Skeletal muscle satellite cell (primary cell): ENCODE measurements at regions not wholly inside any gene's neighbourhood (a gene's known extent, or its start where the extent isn't known, plus 50 kb on each side); places are given as distances from the start of the nearest gene placed in this dataset.
"Not testable (repeated sequence)": the region's sequence is repeated elsewhere in the genome, so short reads cannot be mapped to it uniquely, and the experiment has no call there.

ENCODE experiments used
- H3K27me3 ChIP-seq: 2 replicates; pipeline ENCODE4 v1.7.0; 2013; ENCODE audit warnings: low read length; ENCODE audit not compliant: control insufficient read depth, insufficient read depth
- H3K36me3 ChIP-seq: 2 replicates; pipeline ENCODE4 v1.7.0; 2013; ENCODE audit warnings: mild to moderate bottlenecking, control low read depth, low read length; ENCODE audit not compliant: insufficient read depth
- H3K4me1 ChIP-seq: 2 replicates; pipeline ENCODE4 v1.7.0; 2013; ENCODE audit warnings: low read length; ENCODE audit not compliant: control insufficient read depth, insufficient read depth
- H3K4me2 ChIP-seq: 2 replicates; pipeline ENCODE4 v1.7.0; 2013; ENCODE audit warnings: mild to moderate bottlenecking, low read length
- H3K4me3 ChIP-seq: 2 replicates; pipeline ENCODE4 v1.7.0; 2013; ENCODE audit warnings: low read length
- H3K9ac ChIP-seq: 2 replicates; pipeline ENCODE4 v1.7.0; 2013; ENCODE audit warnings: mild to moderate bottlenecking, low read depth, low read length, moderate library complexity
- H3K9me3 ChIP-seq: replicated peaks from 2 replicates; pipeline ENCODE4 v1.7.0; 2013; ENCODE audit warnings: mild to moderate bottlenecking, control low read depth, low read length

DNA sequence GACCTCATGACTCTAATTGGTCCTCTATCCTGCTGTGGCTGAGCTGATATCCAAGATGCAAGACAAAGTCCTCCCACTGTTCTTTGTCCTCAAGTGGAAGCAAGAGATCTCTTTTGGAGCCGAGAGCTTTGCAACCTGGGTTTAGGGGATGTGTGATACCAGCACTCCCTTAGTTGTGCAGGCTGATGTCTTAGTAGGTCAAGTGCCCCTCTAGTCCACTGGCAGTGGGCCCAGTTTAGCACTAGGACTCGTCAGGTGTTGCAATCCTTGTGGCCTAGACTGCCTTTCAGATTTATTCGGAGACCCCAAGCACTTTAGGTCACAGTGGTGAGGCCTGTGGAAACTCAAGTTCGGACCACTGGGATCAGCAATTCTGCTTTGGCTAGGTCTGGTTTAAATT lies 64.0 kb downstream of the GPRASP3 start:
- Histone ChIP-seq H3K4me1 (no peaks in the 10 kb centered on the region), H3K9me3 (no peaks in the 10 kb centered on the region), H3K36me3 (no peaks in the 10 kb centered on the region), H3K9ac (no peak overlapping the region), H3K4me3 (no peak overlapping the region), H3K4me2 (no peak overlapping the region), H3K27me3 (no peaks in the 10 kb centered on the region)

DNA sequence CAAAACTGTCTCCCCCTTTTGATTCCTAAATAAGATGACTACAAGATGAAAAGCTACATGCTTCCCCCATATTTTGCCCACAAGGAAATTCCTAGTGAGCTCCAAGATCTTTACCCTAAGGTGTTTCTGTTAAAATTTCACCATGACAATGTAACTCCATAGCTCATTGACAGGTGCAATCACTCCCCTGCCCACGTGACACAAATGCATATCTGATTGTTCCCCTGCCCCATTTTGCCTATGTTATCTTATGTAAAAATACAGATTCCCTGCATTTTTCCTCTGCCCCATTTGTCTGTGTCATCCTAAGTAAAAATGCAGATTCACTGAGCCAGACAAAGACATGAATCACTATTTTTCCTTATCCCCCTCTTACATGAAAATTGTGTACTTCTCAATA lies 66.7 kb downstream of the GPRASP3 start:
- Histone ChIP-seq H3K27me3 (no peaks in the 10 kb centered on the region), H3K9me3 (no peaks in the 10 kb centered on the region), H3K36me3 (no peaks in the 10 kb centered on the region), H3K4me1 (no peaks in the 10 kb centered on the region), H3K9ac (no peak overlapping the region), H3K4me3 (no peak overlapping the region), H3K4me2 (no peak overlapping the region)

DNA sequence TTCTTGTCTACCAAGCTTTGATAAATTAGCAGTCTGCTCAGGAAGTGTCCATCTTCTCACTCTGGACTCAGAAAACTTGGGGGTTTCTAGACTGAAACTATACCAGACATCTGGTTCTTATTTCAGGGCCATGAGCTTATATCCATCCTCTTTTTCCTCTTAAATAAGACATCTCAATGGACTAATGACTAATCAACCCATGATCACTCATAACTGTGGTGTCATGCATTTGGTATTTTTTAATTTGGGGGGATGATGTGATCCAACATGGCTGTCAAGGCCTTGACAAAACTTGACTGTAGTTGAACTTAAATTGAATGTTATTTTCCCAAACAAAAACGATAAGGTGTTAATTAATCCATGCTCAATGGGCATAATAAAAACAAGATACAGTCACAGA lies 87.8 kb downstream of the GPRASP3 start:
- Histone ChIP-seq H3K36me3 (no peaks in the 10 kb centered on the region), H3K4me1 (no peaks in the 10 kb centered on the region), H3K4me3 (no peak overlapping the region), H3K27me3 (no peaks in the 10 kb centered on the region), H3K9ac (no peak overlapping the region), H3K9me3 (no peaks in the 10 kb centered on the region), H3K4me2 (no peak overlapping the region)

DNA sequence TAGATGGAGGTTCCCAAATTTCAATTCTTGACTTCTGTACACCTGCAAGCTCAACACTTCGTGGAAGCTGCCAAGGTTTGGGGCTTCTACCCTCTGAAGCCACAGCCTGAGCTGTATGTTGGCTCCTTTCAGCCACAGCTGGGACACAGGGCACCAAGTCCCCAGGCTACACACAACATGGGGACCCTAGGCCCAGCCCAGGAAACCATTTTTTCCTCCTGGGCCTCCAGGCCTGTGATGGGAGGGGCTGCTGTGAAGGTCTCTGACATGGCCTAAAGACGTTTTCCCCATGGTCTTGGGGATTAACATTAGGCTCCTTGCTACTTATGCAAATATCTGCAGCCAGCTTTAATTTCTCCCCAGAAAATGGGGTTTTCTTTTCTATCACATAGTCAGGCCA lies 97.7 kb downstream of the GPRASP3 start:
- not testable (repeated sequence) for H3K4me2 ChIP-seq, H3K4me3 ChIP-seq, H3K4me1 ChIP-seq, H3K9ac ChIP-seq, H3K36me3 ChIP-seq, H3K9me3 ChIP-seq, H3K27me3 ChIP-seq

DNA sequence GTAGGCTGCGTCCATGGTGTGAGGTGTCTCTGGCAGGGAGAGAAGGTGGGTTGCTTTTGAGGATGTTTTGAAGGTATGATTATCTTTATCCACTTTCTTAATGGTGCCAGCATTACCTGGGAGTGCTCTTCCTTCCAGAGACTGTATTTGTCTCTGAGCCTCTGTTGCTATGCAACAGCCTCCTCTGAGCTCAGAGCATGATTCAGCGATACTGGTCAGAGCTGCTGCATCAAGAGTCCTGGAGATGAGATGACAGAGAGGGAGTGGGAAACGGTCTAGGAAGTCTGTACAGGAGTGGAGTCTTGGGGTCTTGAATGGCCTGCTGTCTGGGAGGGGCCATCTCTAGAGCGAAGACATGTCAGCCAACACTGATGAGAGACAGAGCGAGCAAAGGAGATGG lies 104.4 kb upstream of the RAB40AL start:
- H3K27me3 ChIP-seq: peaks cover 4% of the 10 kb centered on the region
- no peaks in the 10 kb centered on the region for H3K9me3 ChIP-seq
- H3K4me1 ChIP-seq: no peaks in the 10 kb centered on the region
- H3K36me3 ChIP-seq: no peaks in the 10 kb centered on the region
- H3K4me2 ChIP-seq: no peak overlapping the region
- H3K9ac ChIP-seq: no peak overlapping the region
- no peak overlapping the region for H3K4me3 ChIP-seq

DNA sequence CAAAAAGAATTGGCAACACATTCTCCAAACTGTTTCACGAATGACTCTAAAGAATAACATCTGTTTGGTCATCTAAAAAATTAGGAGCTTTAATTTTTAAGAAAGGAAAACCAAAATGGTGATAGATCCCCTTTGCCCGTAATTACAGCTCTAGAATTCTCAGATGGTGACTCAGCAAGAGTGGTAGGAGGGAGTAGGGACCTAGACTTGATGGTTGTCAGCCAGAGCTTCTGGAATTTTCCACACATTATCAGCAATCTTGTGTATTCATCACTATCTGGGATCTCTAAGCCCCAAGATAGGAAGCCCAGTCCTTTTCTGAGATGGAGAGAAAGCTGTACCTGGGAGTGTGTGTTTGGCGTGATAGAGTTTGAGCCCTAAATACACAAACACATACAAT lies 103.9 kb upstream of the RAB40AL start:
- H3K9ac ChIP-seq: no peak overlapping the region
- H3K4me3 ChIP-seq: no peak overlapping the region
- H3K36me3 ChIP-seq: no peaks in the 10 kb centered on the region
- H3K4me2 ChIP-seq: no peak overlapping the region
- no peaks in the 10 kb centered on the region for H3K9me3 ChIP-seq
- no peaks in the 10 kb centered on the region for H3K4me1 ChIP-seq
- peaks cover 4% of the 10 kb centered on the region for H3K27me3 ChIP-seq

DNA sequence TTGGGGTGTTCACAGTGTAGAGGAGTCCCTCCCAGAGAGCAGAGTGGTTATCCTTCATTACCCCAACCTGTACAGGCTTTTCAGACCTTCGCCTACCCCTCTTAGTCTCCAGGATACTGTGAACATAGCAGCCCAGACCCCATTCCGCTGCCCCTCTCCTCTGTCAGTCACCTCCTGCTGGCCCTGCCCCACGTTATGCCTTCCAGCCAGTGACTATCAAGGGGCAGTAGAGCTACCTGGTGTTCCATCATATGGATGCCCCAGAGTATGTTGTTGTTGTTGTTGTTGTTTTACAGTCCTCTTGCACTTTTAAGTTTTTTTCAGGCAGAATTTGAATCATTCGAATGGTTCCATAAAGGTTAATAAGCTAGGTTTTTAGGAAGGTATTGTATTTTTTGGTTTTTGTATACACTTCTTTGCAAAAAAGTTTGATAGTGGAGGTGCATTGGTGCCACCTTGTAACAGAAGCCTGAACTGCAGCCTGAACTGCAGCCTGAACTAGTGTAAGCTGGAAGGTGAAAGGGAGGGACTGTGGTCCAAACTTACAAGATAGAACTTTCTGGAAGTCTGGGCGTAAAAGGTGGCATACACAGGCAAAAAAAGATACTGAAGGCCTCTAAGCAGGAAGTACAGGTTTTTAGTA lies 101.4 kb upstream of the RAB40AL start:
- Histone ChIP-seq H3K9me3 (no peaks in the 10 kb centered on the region), H3K36me3 (no peaks in the 10 kb centered on the region), H3K4me1 (peaks cover 1% of the 10 kb centered on the region), H3K9ac (no peak overlapping the region), H3K4me3 (no peak overlapping the region), H3K27me3 (no peaks in the 10 kb centered on the region), H3K4me2 (no peak overlapping the region)

DNA sequence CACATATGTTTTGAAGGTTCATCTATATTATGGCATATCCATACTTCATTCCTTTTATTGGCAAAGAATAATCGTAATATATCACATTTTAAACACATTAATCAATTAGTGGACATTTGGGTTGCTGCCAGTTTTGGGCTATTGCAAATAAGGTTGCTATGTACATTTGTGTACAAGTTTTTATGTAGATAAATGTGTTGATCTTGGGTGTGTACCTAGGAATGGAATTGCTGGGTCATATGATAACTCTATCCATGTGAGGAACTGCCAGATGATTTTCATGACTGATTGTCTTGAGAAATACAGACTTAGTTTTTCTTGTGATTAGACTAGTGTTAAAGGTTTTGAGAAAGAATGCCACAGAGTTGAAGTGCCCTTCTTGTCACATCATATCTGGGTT lies 99.2 kb upstream of the RAB40AL start:
- H3K27me3 ChIP-seq: no peaks in the 10 kb centered on the region
- no peaks in the 10 kb centered on the region for H3K36me3 ChIP-seq
- no peak overlapping the region for H3K4me2 ChIP-seq
- no peaks in the 10 kb centered on the region for H3K9me3 ChIP-seq
- no peak overlapping the region for H3K9ac ChIP-seq
- H3K4me1 ChIP-seq: peaks cover 8% of the 10 kb centered on the region
- no peak overlapping the region for H3K4me3 ChIP-seq

DNA sequence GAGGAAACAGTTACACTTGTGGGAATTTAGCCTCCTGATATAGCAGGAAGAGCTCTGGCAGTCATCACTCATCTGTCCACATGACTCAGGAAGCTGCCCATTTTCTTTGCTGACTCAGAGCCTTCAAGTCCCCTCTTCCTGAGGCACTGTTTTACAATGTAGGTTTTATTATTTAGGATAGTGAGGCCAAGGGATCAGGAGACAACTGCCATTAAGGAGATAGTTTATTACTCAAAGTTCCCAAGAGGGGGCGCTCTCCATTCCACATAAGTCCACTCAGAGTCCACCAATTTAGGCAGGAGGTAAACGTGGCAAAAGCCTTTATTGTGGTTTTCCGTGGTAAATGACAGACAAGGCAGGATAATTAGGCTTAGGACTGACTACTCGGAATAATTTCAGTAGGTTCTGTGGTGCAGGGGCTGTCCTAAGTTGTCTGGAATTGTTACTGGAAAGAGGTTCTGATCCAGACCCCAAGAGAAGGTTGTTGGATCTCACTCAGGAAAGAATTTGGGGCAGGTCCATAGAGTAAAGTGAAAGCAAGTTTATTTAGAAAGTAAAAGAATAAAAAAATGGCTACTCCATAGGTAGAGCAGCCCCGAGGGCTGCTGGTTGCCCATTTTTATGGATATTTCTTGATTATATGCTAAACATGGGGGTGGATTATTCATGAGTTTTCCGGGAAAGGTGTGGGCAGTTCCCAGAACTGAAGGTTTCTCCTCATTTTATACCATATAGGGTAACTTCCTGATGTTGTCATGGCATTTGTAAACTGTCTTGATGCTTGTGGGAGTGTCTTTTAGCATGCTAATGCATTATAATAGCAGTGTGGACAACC lies 96.0 kb upstream of the RAB40AL start:
- H3K9ac ChIP-seq: no peak overlapping the region
- peaks cover 12% of the 10 kb centered on the region for H3K4me1 ChIP-seq
- no peaks in the 10 kb centered on the region for H3K9me3 ChIP-seq
- no peak overlapping the region for H3K4me3 ChIP-seq
- H3K36me3 ChIP-seq: no peaks in the 10 kb centered on the region
- no peaks in the 10 kb centered on the region for H3K27me3 ChIP-seq
- no peak overlapping the region for H3K4me2 ChIP-seq

DNA sequence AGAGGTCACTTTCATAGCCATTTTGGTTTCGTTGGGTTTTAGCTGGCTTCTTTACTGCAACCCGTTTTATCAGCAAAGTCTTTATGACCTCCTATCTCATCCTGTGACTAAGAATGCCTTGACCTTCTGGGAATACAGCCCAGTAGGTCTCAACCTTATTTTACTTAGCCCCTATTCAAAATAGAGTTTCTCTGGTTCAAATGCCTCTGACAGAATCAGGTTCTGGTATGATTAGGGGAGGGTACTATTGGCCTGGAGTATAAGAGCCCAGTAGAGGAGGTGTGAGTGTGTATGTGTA lies 95.4 kb upstream of the RAB40AL start:
- Histone ChIP-seq H3K4me3 (no peak overlapping the region), H3K4me2 (no peak overlapping the region), H3K4me1 (peaks cover 13% of the 10 kb centered on the region), H3K9me3 (no peaks in the 10 kb centered on the region), H3K27me3 (no peaks in the 10 kb centered on the region), H3K36me3 (no peaks in the 10 kb centered on the region), H3K9ac (no peak overlapping the region)

DNA sequence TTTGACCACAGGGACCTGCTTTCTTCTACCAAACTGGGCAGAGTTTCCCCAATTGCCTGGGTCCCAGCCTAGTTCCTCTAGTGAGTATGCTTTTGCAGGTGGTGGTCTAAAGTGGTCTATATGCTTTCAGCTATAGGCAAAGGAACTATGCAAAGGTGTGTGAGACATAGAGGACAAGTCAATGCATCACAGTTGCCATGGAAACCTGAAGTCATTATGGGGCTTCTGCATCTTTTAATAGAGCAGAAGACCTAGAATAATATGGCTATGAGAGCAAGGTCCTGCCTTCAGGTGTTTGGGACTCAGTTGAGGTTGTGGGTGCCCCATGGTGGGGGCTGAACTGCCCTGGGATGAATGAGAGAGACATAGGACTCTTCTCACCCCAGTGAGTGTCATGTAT lies 92.1 kb upstream of the RAB40AL start:
- no peaks in the 10 kb centered on the region for H3K36me3 ChIP-seq
- no peak overlapping the region for H3K4me3 ChIP-seq
- no peaks in the 10 kb centered on the region for H3K27me3 ChIP-seq

More for the DNA sequence above, 92.1 kb upstream of the RAB40AL start:
- Histone ChIP-seq H3K9me3 (no peaks in the 10 kb centered on the region), H3K4me2 (no peak overlapping the region), H3K9ac (no peak overlapping the region), H3K4me1 (peaks cover 24% of the 10 kb centered on the region)
